DMS153 treated with DMSO at 0.1 percent for 48 hours (cell line): ENCODE measurements at regions not wholly inside any gene's neighbourhood (a gene's known extent, or its start where the extent isn't known, plus 50 kb on each side); places are given as distances from the start of the nearest gene placed in this dataset.
"Not testable (repeated sequence)": the region's sequence is repeated elsewhere in the genome, so short reads cannot be mapped to it uniquely, and the experiment has no call there.

Experiments used
- DNase-seq: peaks from one replicate; lab custom pipeline; 2025; ENCODE audit not compliant: unreplicated experiment; lab: John Stamatoyannopoulos, UW

- no peak for DNase-seq
Measured at GRCh38 chr3:153268564-153269279, 106.7 kb downstream of the RAP2B start.

DNA sequence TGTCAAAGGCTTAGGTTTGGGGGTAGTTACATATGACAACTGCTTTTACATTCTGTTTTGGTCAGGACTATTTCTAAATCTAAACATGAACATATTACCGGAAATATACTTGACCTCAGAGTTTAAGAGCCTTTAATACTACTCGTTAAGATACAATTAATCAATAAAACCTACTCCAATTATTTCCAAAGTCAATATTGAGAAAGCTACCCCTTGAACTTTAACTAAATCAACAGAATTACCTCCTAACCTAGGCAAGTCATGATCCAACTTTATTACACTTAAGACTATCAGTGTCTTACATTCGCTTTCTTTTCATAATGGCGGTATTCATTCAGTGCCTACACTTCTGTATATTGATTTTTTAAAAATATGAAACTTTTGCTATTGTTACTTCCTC, 107.7 kb downstream of the RAP2B start:
- no peak for DNase-seq

DNA sequence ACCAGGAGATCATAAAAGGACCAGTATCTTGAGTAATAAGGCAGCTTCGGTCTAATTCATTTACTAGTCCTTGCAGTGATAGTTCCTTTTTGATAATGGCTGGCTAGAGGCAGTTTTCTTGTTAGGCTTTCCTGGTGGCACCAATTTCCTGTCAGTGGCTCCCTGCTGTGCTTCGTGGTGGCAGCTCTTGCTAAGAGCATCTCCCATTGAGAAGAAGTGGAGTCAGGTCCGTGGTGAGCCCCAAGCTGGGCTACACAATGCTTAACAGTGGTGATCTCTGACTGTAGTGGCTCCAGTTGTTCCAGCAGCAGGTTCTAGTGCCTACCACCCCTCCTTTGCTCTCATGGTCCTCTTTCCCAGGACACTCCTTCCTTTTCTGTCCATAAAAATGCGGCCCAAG, 111.2 kb downstream of the RAP2B start:
- no peak for DNase-seq

- no peak for DNase-seq
Measured at GRCh38 chr3:153273767-153274435, 111.9 kb downstream of the RAP2B start.

DNA sequence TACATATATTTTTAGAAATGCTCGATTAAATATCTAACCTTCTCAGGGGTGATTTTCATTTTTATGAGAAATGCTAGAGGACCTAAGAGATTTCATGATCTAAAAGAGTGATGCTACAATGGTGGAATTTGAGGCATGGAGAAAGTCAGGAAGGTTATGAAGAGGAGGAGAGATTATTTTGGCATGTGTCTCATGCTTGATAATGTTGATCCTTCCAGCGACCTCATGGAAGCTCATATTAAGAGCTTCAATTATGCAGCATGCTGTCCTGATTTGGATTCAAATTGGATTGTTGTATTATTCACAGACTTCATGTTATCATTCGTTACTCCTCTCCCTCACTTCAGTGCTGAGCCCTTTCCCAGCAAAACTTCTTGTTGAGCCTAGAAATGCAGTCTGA, 112.5 kb downstream of the RAP2B start:
- no peak for DNase-seq

- DNase-seq: no peak
Measured at GRCh38 chr3:153275514-153275913, 113.5 kb downstream of the RAP2B start.

DNA sequence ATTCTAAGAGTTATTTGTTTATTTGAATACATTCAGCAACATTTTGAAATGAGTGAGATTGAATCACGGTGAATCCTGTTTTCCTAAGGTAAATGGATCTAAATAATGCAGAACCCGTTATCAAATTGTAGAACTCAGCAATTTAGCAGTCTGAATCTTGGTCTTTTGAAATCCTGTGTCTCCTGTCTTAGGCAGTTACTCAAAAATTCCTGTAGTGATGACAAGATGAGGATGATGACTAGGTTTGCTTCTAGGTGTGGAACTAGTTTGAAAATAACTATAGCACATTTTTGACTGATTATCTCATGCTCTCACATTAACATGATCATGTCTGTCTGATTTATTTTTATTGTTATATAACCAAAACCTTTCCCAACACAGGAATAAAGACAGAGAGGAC, 115.0 kb downstream of the RAP2B start:
- no peak for DNase-seq

- not testable (repeated sequence) for DNase-seq
Measured at GRCh38 chr3:153281236-153281997, 119.4 kb downstream of the RAP2B start.

DNA sequence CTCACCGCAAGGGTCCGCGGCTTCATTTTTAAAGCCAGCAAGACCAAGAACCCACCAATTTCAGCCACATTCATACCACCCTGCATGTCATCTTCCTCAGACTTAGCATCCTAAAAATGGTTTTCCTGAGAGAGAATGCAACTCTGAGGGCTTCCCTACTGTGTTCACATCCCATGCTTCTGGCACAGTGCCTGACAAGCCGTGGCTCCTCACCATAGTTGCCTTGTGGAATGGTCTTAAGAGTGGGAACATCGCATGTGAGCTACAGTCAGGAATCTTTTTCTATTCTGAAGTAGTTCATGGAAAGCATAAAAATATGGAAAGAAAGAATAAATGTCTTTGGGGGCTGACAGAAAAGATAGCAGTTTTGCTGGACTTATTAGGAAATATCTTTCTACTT, 120.3 kb downstream of the RAP2B start:
- no peak for DNase-seq

- no peak for DNase-seq
Measured at GRCh38 chr3:153284282-153284938, 122.4 kb downstream of the RAP2B start.

- no peak for DNase-seq
Measured at GRCh38 chr3:153285194-153285641, 123.2 kb downstream of the RAP2B start.

- DNase-seq: no peak
Measured at GRCh38 chr3:153285982-153286381, 124.0 kb downstream of the RAP2B start.

GRCh38 chr3:153287017-153287416, 125.0 kb downstream of the RAP2B start:
- DNase-seq: no peak

DNA sequence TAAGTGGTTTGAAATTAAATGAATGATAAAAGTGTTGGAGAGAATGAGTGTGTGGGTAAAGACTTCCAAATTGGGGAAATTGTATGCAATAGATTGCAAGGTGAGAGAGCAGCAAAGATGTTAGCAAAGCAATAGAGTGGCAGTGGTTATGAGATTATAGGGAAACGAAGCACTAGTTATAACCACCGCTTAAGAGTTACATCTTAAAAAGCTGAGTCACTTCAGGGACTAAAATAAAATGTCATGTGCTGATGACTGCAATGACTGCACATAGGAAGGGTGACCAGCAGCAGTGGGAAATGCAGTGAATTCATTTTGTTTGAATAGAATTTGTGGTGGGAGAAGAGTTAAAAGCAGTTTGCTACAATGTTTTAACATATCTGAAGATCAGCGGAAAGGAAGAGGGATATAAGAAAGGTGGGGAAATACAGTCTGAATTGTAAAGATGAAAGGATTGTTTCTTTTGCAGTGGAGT, 127.3 kb downstream of the RAP2B start:
- DNase-seq: no peak

DNA sequence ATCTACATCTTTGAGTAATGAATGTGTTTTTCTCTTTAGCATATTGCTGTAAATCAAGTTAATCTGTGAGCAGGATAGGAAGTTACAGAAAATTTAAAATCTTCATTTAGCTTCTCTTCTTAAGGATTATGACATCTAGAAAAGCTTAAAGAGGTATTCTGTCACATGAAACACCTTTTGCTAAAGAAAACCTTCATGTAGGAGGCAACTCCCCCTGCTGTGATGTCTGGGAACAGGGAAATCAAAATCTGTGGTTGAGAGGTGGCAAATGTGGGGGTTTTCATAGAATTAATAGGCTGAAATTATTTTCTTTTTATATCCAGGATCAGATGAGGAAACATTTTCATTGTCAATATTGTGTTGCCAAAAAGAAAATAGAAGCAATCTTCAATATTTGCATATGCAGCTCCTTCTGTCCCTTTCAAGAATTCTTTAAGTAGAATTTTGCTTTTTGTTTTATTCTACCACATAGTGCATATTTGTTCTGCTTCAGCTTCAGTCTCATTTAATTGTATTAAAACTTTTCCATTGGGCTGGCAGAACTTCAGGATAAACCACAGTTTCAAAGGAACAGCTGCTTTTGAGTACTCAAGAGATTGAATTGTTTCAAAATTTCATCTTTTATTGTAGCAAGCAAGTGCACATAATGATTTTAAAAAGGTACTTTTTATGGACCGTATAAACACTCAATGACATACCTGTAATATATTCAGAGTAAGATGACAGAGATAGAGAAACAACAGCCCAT, 128.4 kb downstream of the RAP2B start:
- no peak for DNase-seq

DNA sequence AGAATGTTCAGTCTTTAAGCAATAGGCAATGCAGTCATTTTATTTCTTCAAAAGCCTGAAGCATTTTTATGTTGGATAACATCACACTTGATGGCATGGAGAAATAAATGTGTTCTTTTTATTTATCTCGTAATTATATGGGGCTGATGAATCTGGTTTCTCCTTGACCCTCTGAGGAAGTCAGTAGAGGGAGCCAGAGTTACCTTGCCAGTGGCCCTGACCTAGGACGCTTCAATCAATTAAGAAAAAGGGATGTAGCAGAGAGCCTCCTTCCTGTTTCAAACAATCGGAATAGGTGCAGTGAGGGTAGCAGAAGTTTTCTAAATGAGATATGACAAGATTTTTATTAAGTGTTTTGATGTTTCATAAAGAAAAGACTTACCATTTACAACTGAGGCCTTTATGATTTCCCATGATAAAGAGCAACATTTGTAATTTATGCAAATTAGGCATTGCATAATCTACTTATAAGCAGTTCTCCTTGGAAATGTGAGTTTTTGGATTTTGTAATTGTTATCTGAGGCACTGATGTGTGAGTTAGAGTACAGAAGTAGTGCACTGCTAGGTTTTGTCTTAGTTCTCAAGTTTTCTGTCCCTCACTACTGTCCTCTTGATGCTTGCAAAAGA, 129.1 kb downstream of the RAP2B start:
- no peak for DNase-seq

DNA sequence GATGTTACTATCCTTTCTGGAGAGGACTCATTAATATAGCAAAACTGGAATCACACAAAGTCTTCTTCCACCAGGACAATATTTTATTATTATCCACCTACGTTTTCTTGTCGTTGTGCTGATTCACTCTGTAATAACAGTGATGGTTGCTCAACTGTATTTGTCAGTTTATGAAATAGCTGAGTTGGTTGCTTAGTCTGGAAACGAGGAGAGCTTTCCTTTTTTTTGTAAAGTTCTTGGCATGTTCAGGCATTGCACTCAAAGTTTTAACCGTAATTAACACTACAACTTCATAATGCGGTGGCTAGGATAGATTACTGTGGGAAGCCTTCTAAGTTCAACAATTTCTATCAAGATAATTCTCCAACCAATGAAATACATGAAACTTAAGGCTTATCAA, 131.2 kb downstream of the RAP2B start:
- no peak for DNase-seq

GRCh38 chr3:153295901-153296300, 133.9 kb downstream of the RAP2B start:
- DNase-seq: no peak

GRCh38 chr3:153305189-153305588, 143.2 kb downstream of the RAP2B start:
- no peak for DNase-seq

DNA sequence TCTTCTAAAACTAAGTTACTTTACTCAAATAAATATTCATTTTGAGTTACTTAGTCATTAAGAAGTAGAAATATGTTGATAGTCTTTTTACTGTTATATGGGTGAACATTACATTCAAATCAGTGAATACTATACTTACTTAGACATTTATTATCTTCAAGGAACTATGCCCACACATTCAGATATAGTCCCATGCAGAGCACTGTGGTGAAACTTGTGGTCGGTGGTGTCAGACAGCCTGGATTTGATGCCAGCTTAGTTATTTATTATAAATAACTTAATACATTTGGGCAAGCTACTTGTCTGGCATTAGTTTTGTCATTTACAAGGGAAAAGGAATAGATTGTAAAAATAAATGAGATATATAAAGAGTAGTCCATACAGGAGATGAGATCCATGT, 149.5 kb downstream of the RAP2B start:
- no peak for DNase-seq
